IPS-20b (cell line): ENCODE measurements at regions not wholly inside any gene's neighbourhood (a gene's known extent, or its start where the extent isn't known, plus 50 kb on each side); places are given as distances from the start of the nearest gene placed in this dataset.

Experiments
- H3K27ac ChIP-seq: one replicate; pipeline ENCODE4 v1.5.1; 2013; ENCODE audit warnings: low read length
- H3K27me3 ChIP-seq: 2 replicates; pipeline ENCODE4 v1.6.1; 2013; ENCODE audit warnings: mild to moderate bottlenecking, low read length, inconsistent platforms; ENCODE audit not compliant: insufficient read depth
- H3K36me3 ChIP-seq: 2 replicates; pipeline ENCODE4 v1.6.1; 2013; ENCODE audit warnings: low read depth, mild to moderate bottlenecking, inconsistent platforms, low read length, moderate library complexity; ENCODE audit not compliant: insufficient read depth
- H3K4me1 ChIP-seq: 2 replicates; pipeline ENCODE4 v1.6.1; 2013; ENCODE audit warnings: mild to moderate bottlenecking, control low read depth, inconsistent platforms, low read length, moderate library complexity; ENCODE audit not compliant: insufficient read depth
- H3K4me3 ChIP-seq: 2 replicates; pipeline ENCODE4 v1.5.1; 2013; ENCODE audit warnings: mild to moderate bottlenecking, low read length, inconsistent platforms
- H3K9ac ChIP-seq: 2 replicates; pipeline ENCODE4 v1.6.1; 2013; ENCODE audit warnings: low read depth, mild to moderate bottlenecking, inconsistent platforms, low read length, moderate library complexity
- H3K9me3 ChIP-seq: 2 replicates; pipeline ENCODE4 v1.6.1; 2013; ENCODE audit warnings: mild to moderate bottlenecking, low read depth, low read length, inconsistent platforms; ENCODE audit not compliant: insufficient read depth

GRCh38 chr18:72122103-72122502 lies 422.0 kb downstream of the CBLN2 start:
- Histone ChIP-seq H3K4me3 (no peak overlapping the region), H3K9me3 (no peaks in the 10 kb centered on the region), H3K4me1 (no peaks in the 10 kb centered on the region), H3K9ac (no peak overlapping the region), H3K27ac (no peak overlapping the region), H3K27me3 (no peaks in the 10 kb centered on the region), H3K36me3 (no peaks in the 10 kb centered on the region)

DNA sequence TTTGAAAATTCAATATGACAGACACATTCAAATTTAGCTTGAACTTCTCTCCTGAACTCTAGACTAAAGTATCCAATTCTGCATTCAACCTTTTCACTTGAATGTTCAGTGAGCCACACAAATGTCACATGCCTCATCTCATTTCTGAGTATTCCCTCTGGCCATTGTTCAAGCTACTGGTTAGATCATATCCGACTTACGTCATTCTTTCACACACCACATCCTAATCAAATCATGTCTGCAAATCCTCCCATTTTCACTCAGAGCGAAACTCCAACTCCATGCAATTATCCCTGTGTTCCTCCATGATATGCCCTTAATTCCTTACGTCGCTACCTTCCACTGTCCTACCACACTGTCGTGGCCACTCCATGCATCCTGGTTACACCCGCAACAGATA lies 425.1 kb downstream of the CBLN2 start:
- Histone ChIP-seq H3K27ac (no peak overlapping the region), H3K4me1 (no peaks in the 10 kb centered on the region), H3K27me3 (no peaks in the 10 kb centered on the region), H3K4me3 (no peak overlapping the region), H3K9ac (no peak overlapping the region), H3K36me3 (no peaks in the 10 kb centered on the region), H3K9me3 (no peaks in the 10 kb centered on the region)

DNA sequence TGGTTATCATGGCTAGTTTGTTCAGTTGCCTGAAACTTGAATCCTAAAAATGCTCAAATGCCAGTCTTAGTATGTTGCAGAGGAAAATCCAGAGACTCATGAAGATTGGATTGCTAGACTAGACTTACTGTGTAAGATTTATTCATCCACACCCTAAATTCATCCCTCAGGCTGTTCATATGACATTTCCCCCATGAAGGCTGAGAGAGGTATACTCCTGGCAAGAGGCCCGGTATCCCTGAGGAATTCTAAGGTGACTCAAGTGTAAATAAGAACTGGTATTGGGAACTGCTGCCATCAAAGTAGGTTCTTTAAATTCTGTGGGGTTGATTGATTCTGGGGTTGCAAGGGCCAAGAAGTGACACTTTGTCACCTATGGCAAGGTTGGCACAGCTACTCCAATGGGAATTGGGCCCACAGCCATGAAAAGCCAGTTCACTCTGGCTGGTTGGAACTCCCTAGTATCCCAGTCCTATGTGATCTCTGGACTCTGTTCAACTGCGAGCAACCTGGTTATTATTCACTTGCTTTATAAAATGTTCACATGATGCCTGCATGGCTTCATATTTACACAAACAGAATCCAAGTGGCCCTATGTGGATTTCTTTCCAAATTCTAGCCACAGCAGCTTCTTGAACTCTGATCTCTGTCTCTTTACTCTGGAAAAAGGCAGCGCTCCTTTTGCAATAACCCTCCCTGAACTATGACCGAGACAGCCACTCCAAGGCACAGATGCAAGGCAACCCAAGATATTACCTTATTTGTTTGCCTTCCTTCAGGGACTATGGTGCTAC lies 429.1 kb downstream of the CBLN2 start:
- H3K27ac ChIP-seq: no peak overlapping the region
- no peaks in the 10 kb centered on the region for H3K36me3 ChIP-seq
- H3K27me3 ChIP-seq: no peaks in the 10 kb centered on the region
- no peak overlapping the region for H3K4me3 ChIP-seq
- H3K9me3 ChIP-seq: no peaks in the 10 kb centered on the region
- H3K9ac ChIP-seq: no peak overlapping the region
- H3K4me1 ChIP-seq: no peaks in the 10 kb centered on the region

- H3K9ac ChIP-seq: no peak overlapping the region
- H3K4me1 ChIP-seq: peaks cover 6% of the 10 kb centered on the region; the same call in 1 of the 2 replicates
- H3K27me3 ChIP-seq: no peaks in the 10 kb centered on the region
- H3K36me3 ChIP-seq: no peaks in the 10 kb centered on the region
- no peaks in the 10 kb centered on the region for H3K9me3 ChIP-seq
- H3K4me3 ChIP-seq: no peak overlapping the region
- no peak overlapping the region for H3K27ac ChIP-seq
Measured at GRCh38 chr18:72107647-72108383, 436.3 kb downstream of the CBLN2 start.

DNA sequence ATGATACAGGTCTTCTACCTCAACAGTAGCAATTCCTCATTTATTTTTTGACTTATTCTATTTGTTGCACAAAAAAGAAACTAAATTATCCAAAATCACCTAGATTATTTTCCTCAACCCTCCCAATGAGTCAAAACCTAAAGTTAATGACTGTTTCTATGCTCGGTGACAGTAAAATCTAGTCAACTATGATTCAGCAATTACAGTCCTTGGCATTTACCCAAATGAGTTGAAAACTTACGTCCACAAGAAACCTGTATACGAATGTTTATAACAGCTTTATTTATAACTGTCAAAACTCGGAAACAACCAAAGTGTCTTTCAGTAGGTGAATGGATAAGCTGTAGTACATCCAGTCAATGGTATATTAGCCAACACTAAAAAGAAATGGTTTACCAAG lies 439.3 kb downstream of the CBLN2 start:
- Histone ChIP-seq H3K9ac (no peak overlapping the region), H3K27me3 (no peaks in the 10 kb centered on the region), H3K36me3 (no peaks in the 10 kb centered on the region), H3K4me1 (peaks cover 6% of the 10 kb centered on the region; the same call in 1 of the 2 replicates), H3K9me3 (no peaks in the 10 kb centered on the region), H3K27ac (no peak overlapping the region), H3K4me3 (no peak overlapping the region)

DNA sequence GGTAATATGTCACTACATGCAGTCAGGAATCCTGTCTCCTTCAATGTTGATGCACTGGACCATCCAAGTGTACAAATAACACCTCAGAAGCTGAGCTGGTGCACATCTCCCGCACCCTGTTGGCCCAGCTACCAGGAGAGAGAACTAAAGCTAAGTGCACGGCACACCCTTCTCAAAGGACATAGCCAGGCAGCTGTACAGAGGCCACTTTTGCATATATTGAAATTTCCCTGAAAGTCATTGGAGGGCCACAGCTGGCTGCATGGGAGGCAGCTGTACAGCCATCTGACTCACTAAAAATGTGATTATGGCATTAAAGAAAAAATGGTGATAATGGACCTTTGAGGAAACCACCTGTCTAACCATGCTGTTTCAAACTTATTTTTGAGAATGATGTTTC lies 441.7 kb downstream of the CBLN2 start:
- no peaks in the 10 kb centered on the region for H3K9me3 ChIP-seq
- H3K27ac ChIP-seq: no peak overlapping the region
- H3K4me3 ChIP-seq: no peak overlapping the region
- H3K36me3 ChIP-seq: no peaks in the 10 kb centered on the region
- no peak overlapping the region for H3K9ac ChIP-seq
- H3K27me3 ChIP-seq: no peaks in the 10 kb centered on the region
- no peaks in the 10 kb centered on the region for H3K4me1 ChIP-seq

GRCh38 chr18:72100465-72101004 lies 443.6 kb downstream of the CBLN2 start:
- H3K9me3 ChIP-seq: no peaks in the 10 kb centered on the region
- no peak overlapping the region for H3K9ac ChIP-seq
- no peaks in the 10 kb centered on the region for H3K27me3 ChIP-seq
- no peaks in the 10 kb centered on the region for H3K4me1 ChIP-seq
- H3K36me3 ChIP-seq: no peaks in the 10 kb centered on the region
- no peak overlapping the region for H3K4me3 ChIP-seq
- no peak overlapping the region for H3K27ac ChIP-seq

DNA sequence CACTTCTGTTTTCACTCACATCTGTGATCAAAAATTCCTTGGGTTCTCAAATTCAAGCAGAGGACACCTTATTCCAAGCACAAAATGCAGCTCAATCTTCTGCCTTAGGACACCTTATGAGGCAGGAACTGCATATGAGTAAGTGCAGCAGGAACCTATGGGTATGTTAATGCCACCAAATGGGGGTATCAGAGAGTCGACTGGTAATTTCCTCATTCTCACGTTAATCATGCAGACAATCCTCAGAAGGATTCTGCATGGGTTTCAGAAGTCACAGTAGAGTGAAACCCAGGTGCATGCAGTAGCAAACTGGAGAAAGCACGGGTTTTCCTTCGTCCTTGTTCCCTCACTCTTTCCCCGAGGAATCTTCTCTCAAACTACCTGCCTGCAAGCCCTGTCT lies 452.8 kb downstream of the CBLN2 start:
- Histone ChIP-seq H3K27ac (peak overlapping the region; percentile 55), H3K27me3 (peaks cover under 1% of the 10 kb centered on the region; the same call in 1 of the 2 replicates), H3K4me3 (peak overlapping the region; percentile 43; the same call in 1 of the 2 replicates), H3K36me3 (no peaks in the 10 kb centered on the region), H3K9ac (peak overlapping the region; percentile 41; the same call in 1 of the 2 replicates), H3K9me3 (no peaks in the 10 kb centered on the region), H3K4me1 (peaks cover 14% of the 10 kb centered on the region; the same call in 1 of the 2 replicates)

DNA sequence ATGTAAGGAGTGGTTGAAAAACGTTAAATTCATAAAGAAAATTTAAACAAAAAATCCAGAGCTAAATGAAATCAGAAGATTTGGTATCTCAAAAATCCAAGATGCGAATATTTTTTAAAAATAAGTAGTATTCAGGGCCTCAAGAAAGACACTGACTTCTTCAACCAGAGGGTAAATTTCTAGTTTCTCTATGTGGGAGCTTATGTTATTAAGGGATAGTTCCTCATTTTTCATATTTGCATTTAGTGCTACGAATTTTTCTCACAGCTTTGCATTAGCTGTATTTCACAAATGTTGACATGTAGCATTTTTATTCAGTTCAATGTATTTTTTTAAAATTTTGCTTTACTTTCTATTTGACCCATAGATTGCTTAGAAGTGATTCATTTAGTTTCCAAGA lies 454.7 kb downstream of the CBLN2 start:
- H3K36me3 ChIP-seq: no peaks in the 10 kb centered on the region
- peaks cover 8% of the 10 kb centered on the region for H3K27me3 ChIP-seq
- H3K27ac ChIP-seq: no peak overlapping the region
- H3K4me1 ChIP-seq: peaks cover 14% of the 10 kb centered on the region; the same call in 1 of the 2 replicates
- no peak overlapping the region for H3K4me3 ChIP-seq
- no peaks in the 10 kb centered on the region for H3K9me3 ChIP-seq
- H3K9ac ChIP-seq: no peak overlapping the region

GRCh38 chr18:72086421-72086820 lies 457.7 kb downstream of the CBLN2 start:
- no peaks in the 10 kb centered on the region for H3K36me3 ChIP-seq
- H3K4me1 ChIP-seq: peaks cover 9% of the 10 kb centered on the region; the same call in 1 of the 2 replicates
- no peak overlapping the region for H3K4me3 ChIP-seq
- H3K27me3 ChIP-seq: peaks cover 8% of the 10 kb centered on the region
- no peak overlapping the region for H3K27ac ChIP-seq
- H3K9ac ChIP-seq: no peak overlapping the region
- H3K9me3 ChIP-seq: 0 out of 2 replicates have a peak, but pooled peaks cover 3% of the 10 kb centered on the region

DNA sequence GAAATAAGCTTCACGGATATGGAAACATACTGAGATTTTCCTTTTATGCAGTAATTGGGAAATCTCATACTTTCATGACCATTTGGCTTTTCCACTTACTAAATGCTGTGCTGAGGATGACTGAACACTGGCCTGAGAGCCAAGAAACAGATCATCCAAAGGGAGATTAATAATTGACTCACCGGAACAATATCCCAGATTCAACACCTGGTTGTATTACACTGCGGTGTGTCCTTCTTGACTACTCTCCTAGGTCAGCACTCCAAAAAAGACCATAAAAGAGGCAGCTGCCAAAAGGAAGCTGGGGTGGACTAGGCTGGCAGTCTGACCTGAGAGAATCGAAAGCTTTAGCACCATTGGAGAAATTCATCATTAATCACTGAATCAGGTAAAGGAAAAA lies 469.1 kb downstream of the CBLN2 start:
- H3K4me1 ChIP-seq: peaks cover 6% of the 10 kb centered on the region; the same call in 1 of the 2 replicates
- no peaks in the 10 kb centered on the region for H3K9me3 ChIP-seq
- H3K27me3 ChIP-seq: no peaks in the 10 kb centered on the region
- H3K4me3 ChIP-seq: no peak overlapping the region
- no peaks in the 10 kb centered on the region for H3K36me3 ChIP-seq
- H3K27ac ChIP-seq: no peak overlapping the region
- no peak overlapping the region for H3K9ac ChIP-seq
